Transverse colon (tissue), 4 donors: ENCODE measurements at regions not wholly inside any gene's neighbourhood (a gene's known extent, or its start where the extent isn't known, plus 50 kb on each side); places are given as distances from the start of the nearest gene placed in this dataset.

ENCODE experiments used
- CTCF ChIP-seq, 5 experiments: fragments of 200-600 bp in 3 of 5; fragments of 450-650 bp in 2 of 5; sonication (generic) in 3 of 5; IDR thresholded peaks; 1 replicate in 2 of 5; 2 replicates in 3 of 5; pipeline ENCODE4 v1.5.1; 2016 to 2017; ENCODE audit warnings: antibody characterized with exemption in 5 of 5, inconsistent platforms in 3 of 5, mild to moderate bottlenecking in 2 of 5, moderate library complexity in 1 of 5
- EP300 ChIP-seq: sonication (generic); formaldehyde crosslinking; IDR thresholded peaks from one replicate; pipeline ENCODE4 v1.6.1; 2017; ENCODE audit warnings: antibody characterized with exemption, low read depth
- POLR2A ChIP-seq: fragments of 450-650 bp; IDR thresholded peaks from one replicate; pipeline ENCODE4 v1.6.1; 2016; ENCODE audit warnings: antibody characterized with exemption, mild to moderate bottlenecking, moderate library complexity
- POLR2AphosphoS5 ChIP-seq, 3 donors: sonication (generic); formaldehyde crosslinking; IDR thresholded peaks; one replicate each; pipeline ENCODE4 v1.6.1; 2016; ENCODE audit warnings: antibody characterized with exemption in 3 of 3

- TF ChIP-seq EP300 (no peak), CTCF (IDR thresholded peaks at IDR 0.05) (no peak), POLR2AphosphoS5 (IDR thresholded peaks at IDR 0.05) (no peak), POLR2A (no peak)
These were observed 68.0 kb upstream of the MAP9 start for GRCh38 chr4:155444721-155445120.
